Thyroid gland (tissue), 4 donors: ENCODE measurements at regions not wholly inside any gene's neighbourhood (a gene's known extent, or its start where the extent isn't known, plus 50 kb on each side); places are given as distances from the start of the nearest gene placed in this dataset.
A peak's percentile ranks its signal among the peaks of the same experiment; 100 is the strongest.

ENCODE experiments used
- DNase-seq, 2 donors: peaks; one replicate each; pipeline ENCODE4 v3.0.0-alpha.2; 2019
- H3K27ac ChIP-seq, 3 donors: fragments of 200-600 bp; sonication (generic); 1 replicate in 2 of 3; 2 replicates in 1 of 3; pipeline ENCODE4 v1.5.1; 2016 to 2019; ENCODE audit warnings: mild to moderate bottlenecking in 1 of 3, moderate library complexity in 1 of 3
- H3K27me3 ChIP-seq: fragments of 200-600 bp; sonication (generic); one replicate; pipeline ENCODE4 v1.5.1; 2019
- H3K36me3 ChIP-seq, 2 donors: fragments of 200-600 bp; sonication (generic); one replicate each; pipeline ENCODE4 v1.5.1; 2016 to 2019
- H3K4me1 ChIP-seq, 2 donors: fragments of 200-600 bp; sonication (generic); one replicate each; pipeline ENCODE4 v1.5.1; 2017 to 2019
- H3K4me3 ChIP-seq, 3 donors: fragments of 200-600 bp; sonication (generic); replicated peaks in 1 of 3; 1 replicate in 2 of 3; 2 replicates in 1 of 3; pipeline ENCODE4 v1.5.1; 2016; ENCODE audit warnings: mild to moderate bottlenecking in 1 of 3
- H3K9me3 ChIP-seq: fragments of 200-600 bp; sonication (generic); one replicate; pipeline ENCODE4 v1.5.1; 2017
- POLR2A ChIP-seq, 2 donors: fragments of 450-650 bp; IDR thresholded peaks; one replicate each; pipeline ENCODE4 v1.6.1; 2017; ENCODE audit warnings: antibody characterized with exemption in 2 of 2, mild to moderate bottlenecking in 2 of 2, moderate library complexity in 1 of 2
- WGBS, 2 donors: methylation state at CpG; one replicate each; pipeline ENCODE4 v1.1.5; 2017; 5-methylcytosine and 5-hydroxymethylcytosine counted together
- intact Hi-C: fragments of 100-400 bp; cut with DNase I; formaldehyde crosslinking; loops from one replicate; pipeline ENCODE4 v1.15.1; 2023
- TF ChIP-seq, protein P1 (sequence below), 6 experiments: fragments of 200-600 bp in 3 of 6; fragments of 450-650 bp in 3 of 6; sonication (generic) in 3 of 6; IDR thresholded peaks; one replicate each; pipeline ENCODE4 v1.5.1; 2016 to 2019; ENCODE audit warnings: antibody characterized with exemption in 6 of 6, mild to moderate bottlenecking in 2 of 6, inconsistent platforms in 1 of 6, moderate library complexity in 1 of 6

DNA sequence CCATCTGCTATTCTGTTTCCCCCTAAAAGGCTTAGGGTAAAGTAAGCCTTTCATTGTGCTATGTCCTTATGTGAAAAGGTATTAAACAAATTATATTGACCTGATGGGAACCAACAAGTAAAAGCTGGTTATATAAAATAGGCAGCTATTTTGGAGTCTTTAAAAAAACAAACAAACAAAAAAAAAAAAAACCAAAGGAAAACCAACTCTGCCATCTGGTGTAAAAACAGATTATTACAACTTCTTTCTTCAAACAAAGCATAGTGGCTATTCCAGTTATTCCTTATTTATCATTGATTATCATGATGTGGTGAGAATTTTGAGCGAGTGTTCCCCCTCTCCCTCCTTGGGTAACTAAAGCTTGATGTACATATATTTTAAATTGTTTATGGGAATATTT is 122.3 kb upstream of the FHL2 start:
- Histone ChIP-seq H3K4me3 (no peak overlapping the region), H3K36me3 (no peaks in the 10 kb centered on the region), H3K9me3 (no peaks in the 10 kb centered on the region), H3K4me1 (peaks cover 19 to 28% of the 10 kb centered on the region in 2 donors), H3K27me3 (no peaks in the 10 kb centered on the region), H3K27ac (no peak overlapping the region)
- TF ChIP-seq, protein P1, sequence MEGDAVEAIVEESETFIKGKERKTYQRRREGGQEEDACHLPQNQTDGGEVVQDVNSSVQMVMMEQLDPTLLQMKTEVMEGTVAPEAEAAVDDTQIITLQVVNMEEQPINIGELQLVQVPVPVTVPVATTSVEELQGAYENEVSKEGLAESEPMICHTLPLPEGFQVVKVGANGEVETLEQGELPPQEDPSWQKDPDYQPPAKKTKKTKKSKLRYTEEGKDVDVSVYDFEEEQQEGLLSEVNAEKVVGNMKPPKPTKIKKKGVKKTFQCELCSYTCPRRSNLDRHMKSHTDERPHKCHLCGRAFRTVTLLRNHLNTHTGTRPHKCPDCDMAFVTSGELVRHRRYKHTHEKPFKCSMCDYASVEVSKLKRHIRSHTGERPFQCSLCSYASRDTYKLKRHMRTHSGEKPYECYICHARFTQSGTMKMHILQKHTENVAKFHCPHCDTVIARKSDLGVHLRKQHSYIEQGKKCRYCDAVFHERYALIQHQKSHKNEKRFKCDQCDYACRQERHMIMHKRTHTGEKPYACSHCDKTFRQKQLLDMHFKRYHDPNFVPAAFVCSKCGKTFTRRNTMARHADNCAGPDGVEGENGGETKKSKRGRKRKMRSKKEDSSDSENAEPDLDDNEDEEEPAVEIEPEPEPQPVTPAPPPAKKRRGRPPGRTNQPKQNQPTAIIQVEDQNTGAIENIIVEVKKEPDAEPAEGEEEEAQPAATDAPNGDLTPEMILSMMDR (IDR thresholded peaks at IDR 0.05) = peak; percentile 25 to 96 (median 50)
- no peak for TF ChIP-seq POLR2A (IDR thresholded peaks at IDR 0.05)
- WGBS, 2 donors = 7 to 13% methylated on average over 1 of the region's 1 CpG
- DNase-seq = no peak
- intact Hi-C loops = loop anchor here (2.0 to 10.0 kb wide), 2 partner anchors 150 to 406 kb away; no protein-coding TSS in a partner anchor

DNA sequence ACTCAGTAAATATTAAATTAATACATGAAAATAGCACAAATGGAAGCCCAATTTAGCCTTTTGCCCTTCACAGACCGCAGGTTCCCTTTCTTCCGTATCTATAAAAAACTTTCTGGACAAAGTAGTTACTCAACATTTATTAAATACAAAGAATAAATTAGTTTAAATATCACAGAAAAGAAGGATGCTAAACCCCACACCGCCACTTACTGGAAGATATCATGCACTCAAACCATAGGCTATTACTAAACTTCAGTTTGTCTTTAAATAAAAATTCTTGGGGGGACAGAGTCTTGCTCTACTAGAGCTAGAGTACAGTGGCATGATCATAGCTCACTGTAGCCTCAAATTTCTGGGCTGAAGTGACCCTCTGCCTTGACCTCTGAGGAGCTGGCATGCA is 120.7 kb upstream of the FHL2 start:
- Histone ChIP-seq H3K27ac (peak overlapping the region in 1 of 3 donors; percentile 87), H3K9me3 (no peaks in the 10 kb centered on the region), H3K4me3 (no peak overlapping the region), H3K36me3 (no peaks in the 10 kb centered on the region), H3K4me1 (peaks cover 32 to 42% of the 10 kb centered on the region in 2 donors), H3K27me3 (no peaks in the 10 kb centered on the region)
- no peak for DNase-seq
- TF ChIP-seq POLR2A (IDR thresholded peaks at IDR 0.05) = no peak
- TF ChIP-seq, protein P1 (IDR thresholded peaks at IDR 0.05) = no peak
- WGBS, 2 donors = 62 to 74% methylated on average over 3 of the region's 3 CpGs
- intact Hi-C loops = no loop called here

DNA sequence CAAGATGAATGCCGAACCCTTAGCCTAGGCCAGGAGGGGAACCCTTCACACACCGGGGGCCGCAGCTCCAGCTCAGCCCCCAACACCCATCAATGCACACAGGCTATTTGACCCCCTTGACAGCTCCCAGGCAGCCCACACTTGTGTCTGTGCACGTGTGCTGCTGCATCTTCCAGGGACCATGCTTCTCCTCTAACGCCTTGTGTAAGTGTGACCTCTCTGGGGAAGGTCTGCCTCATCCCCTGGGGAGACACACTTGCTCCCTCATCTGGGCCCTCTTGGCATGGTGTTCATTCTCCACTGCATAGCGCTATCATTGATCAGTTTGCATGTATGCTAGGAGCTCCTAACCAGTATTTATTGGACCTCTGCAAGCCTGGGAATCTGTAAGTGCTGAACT is 120.0 kb upstream of the FHL2 start:
- Histone ChIP-seq H3K4me3 (no peak overlapping the region), H3K36me3 (no peaks in the 10 kb centered on the region), H3K27ac (peak overlapping the region in 2 of 3 donors; percentile 78 to 87), H3K4me1 (peaks cover 34 to 43% of the 10 kb centered on the region in 2 donors), H3K27me3 (no peaks in the 10 kb centered on the region), H3K9me3 (no peaks in the 10 kb centered on the region)
- 93 to 97% methylated on average over 4 to 6 of the region's 6 CpGs for WGBS, 2 donors
- TF ChIP-seq POLR2A (IDR thresholded peaks at IDR 0.05) = no peak
- TF ChIP-seq, protein P1 (IDR thresholded peaks at IDR 0.05) = no peak
- DNase-seq = no peak
- intact Hi-C loops = no loop called here

DNA sequence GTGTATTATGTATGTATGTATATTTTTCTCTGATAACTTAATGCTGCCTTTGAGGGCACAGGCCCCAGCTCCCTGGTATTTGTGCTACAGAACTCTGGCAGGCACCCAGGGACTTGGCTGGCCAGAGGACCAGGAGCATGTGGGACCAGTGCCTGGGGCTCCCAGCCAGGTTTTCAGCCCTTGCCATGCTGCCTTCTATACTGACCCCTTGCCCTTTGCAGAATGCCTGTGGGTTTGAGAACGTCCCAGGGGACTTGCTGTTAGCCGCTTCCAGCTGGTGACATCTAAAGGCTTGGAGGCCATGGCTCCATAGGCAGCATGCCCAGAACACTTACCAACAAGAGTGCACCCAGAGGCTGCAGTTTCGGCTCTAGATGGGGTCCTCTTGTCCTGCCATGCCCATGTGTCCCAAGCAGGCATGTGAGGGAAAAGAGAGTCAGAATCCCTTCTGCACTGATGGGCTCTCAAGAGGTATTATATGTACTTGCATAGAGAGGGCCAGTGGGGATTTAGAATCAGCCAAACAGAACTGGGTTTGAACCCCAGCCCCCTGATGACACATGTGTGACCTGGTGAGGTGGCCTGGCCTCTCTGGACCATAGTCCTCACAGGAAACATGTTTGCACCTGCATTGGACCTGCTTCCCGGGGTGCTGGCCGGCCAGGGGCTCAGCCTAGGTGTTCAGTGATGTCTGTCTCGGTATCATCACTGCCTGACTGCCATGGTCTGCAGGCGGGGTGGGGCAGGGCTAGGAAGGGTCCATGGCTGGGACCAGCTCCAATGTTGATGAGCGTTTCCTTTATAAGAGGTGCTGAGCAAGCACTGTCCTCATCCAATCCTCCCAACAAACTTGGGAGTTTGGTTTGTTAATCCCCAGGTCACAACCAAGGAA is 119.2 kb upstream of the FHL2 start:
- Histone ChIP-seq H3K9me3 (no peaks in the 10 kb centered on the region), H3K27ac (peak overlapping the region; percentile 58 to 87 (median 78)), H3K27me3 (no peaks in the 10 kb centered on the region), H3K4me3 (no peak overlapping the region), H3K36me3 (no peaks in the 10 kb centered on the region), H3K4me1 (peaks cover 34 to 43% of the 10 kb centered on the region in 2 donors)
- intact Hi-C loops = no loop called here
- peak; percentile 94 to 95 for DNase-seq
- no peak for TF ChIP-seq POLR2A (IDR thresholded peaks at IDR 0.05)
- TF ChIP-seq, protein P1 (IDR thresholded peaks at IDR 0.05) = no peak
- 47 to 66% methylated on average over 4 to 8 of the region's 8 CpGs for WGBS, 2 donors
